H9 (cell line): ENCODE measurements at regions not wholly inside any gene's neighbourhood (a gene's known extent, or its start where the extent isn't known, plus 50 kb on each side); places are given as distances from the start of the nearest gene placed in this dataset.

Experiments used
- DNase-seq: peaks from one replicate; pipeline ENCODE4 v3.0.0-alpha.2; 2017
- H2AFZ ChIP-seq: one replicate; pipeline ENCODE4 v1.6.1; 2013; ENCODE audit warnings: mild to moderate bottlenecking, low read length, control low read depth, moderate library complexity
- H2AK5ac ChIP-seq: 2 replicates; pipeline ENCODE4 v1.6.1; 2013; ENCODE audit warnings: low read length, control low read depth, mixed read lengths; ENCODE audit not compliant: insufficient read length
- H2BK120ac ChIP-seq: one replicate; pipeline ENCODE4 v1.6.1; 2013; ENCODE audit warnings: low read depth, mild to moderate bottlenecking, low read length, control low read depth, inconsistent platforms; ENCODE audit not compliant: poor library complexity, severe bottlenecking
- H2BK12ac ChIP-seq: 2 replicates; pipeline ENCODE4 v1.6.1; 2013; ENCODE audit warnings: low read length, control low read depth, mixed read lengths, low read depth; ENCODE audit not compliant: insufficient read length
- H2BK15ac ChIP-seq: 2 replicates; pipeline ENCODE4 v1.6.1; 2013; ENCODE audit warnings: low read depth, low read length, control low read depth
- H2BK20ac ChIP-seq: one replicate; pipeline ENCODE4 v1.6.1; 2013; ENCODE audit warnings: low read depth, mild to moderate bottlenecking, low read length, control low read depth, inconsistent platforms; ENCODE audit not compliant: poor library complexity, severe bottlenecking
- H2BK5ac ChIP-seq: 2 replicates; pipeline ENCODE4 v1.6.1; 2013; ENCODE audit warnings: low read length, control low read depth, mixed read lengths; ENCODE audit not compliant: insufficient read length
- H3K14ac ChIP-seq: 2 replicates; pipeline ENCODE4 v1.6.1; 2013; ENCODE audit warnings: low read length, control low read depth; ENCODE audit not compliant: insufficient read depth
- H3K18ac ChIP-seq: 2 replicates; pipeline ENCODE4 v1.6.1; 2013; ENCODE audit warnings: low read depth, mild to moderate bottlenecking, mixed read lengths, low read length, control low read depth; ENCODE audit not compliant: insufficient read length
- H3K23ac ChIP-seq: 2 replicates; pipeline ENCODE4 v1.6.1; 2013; ENCODE audit warnings: low read length, control low read depth, mixed read lengths, low read depth; ENCODE audit not compliant: insufficient read length
- H3K23me2 ChIP-seq: 2 replicates; pipeline ENCODE4 v1.6.1; 2013; ENCODE audit warnings: low read depth, mild to moderate bottlenecking, mixed read lengths, low read length, control low read depth; ENCODE audit not compliant: insufficient read length, poor library complexity, severe bottlenecking
- H3K27ac ChIP-seq: 2 replicates; pipeline ENCODE4 v1.5.1; 2013; ENCODE audit warnings: low read length, control low read depth, mixed read lengths, low read depth; ENCODE audit not compliant: insufficient read length
- H3K27me3 ChIP-seq: 2 replicates; pipeline ENCODE4 v1.6.1; 2013; ENCODE audit warnings: low read length, control low read depth, inconsistent platforms; ENCODE audit not compliant: insufficient read depth
- H3K4ac ChIP-seq: 2 replicates; pipeline ENCODE4 v1.6.1; 2013; ENCODE audit warnings: low read depth, mild to moderate bottlenecking, control low read depth, inconsistent platforms, low read length, moderate library complexity
- H3K4me1 ChIP-seq: 2 replicates; pipeline ENCODE4 v1.6.1; 2013; ENCODE audit warnings: low read length, control low read depth, inconsistent platforms; ENCODE audit not compliant: insufficient read depth
- H3K4me2 ChIP-seq: 2 replicates; pipeline ENCODE4 v1.6.1; 2013; ENCODE audit warnings: low read length, control low read depth, mixed read lengths; ENCODE audit not compliant: insufficient read length, insufficient read depth
- H3K56ac ChIP-seq: 2 replicates; pipeline ENCODE4 v1.6.1; 2013; ENCODE audit warnings: low read depth, mild to moderate bottlenecking, mixed read lengths, low read length, control low read depth; ENCODE audit not compliant: insufficient read length
- H3K79me1 ChIP-seq: 2 replicates; pipeline ENCODE4 v1.6.1; 2013; ENCODE audit warnings: low read depth, mild to moderate bottlenecking, moderate library complexity, low read length, control low read depth, inconsistent platforms; ENCODE audit not compliant: insufficient read depth, poor library complexity, severe bottlenecking
- H3K79me2 ChIP-seq: 2 replicates; pipeline ENCODE4 v1.6.1; 2013; ENCODE audit warnings: low read length, control low read depth, inconsistent platforms; ENCODE audit not compliant: insufficient read depth
- H3K9ac ChIP-seq: 2 replicates; pipeline ENCODE4 v1.6.1; 2013; ENCODE audit warnings: low read length, control low read depth, mixed read lengths; ENCODE audit not compliant: insufficient read length; ENCODE audit errors: extremely low read depth
- H3K9me3 ChIP-seq: one replicate; pipeline ENCODE4 v1.6.1; 2013; ENCODE audit warnings: low read depth, low read length, inconsistent platforms; ENCODE audit not compliant: control insufficient read depth
- H3T11ph ChIP-seq: one replicate; pipeline ENCODE4 v1.6.1; 2013; ENCODE audit warnings: mild to moderate bottlenecking, low read length, control low read depth, inconsistent platforms
- H4K20me1 ChIP-seq: one replicate; pipeline ENCODE4 v1.6.1; 2013; ENCODE audit not compliant: control insufficient read depth, insufficient read length, insufficient read depth
- H4K5ac ChIP-seq: 2 replicates; pipeline ENCODE4 v1.6.1; 2013; ENCODE audit warnings: low read depth, mild to moderate bottlenecking, mixed read lengths, low read length, control low read depth; ENCODE audit not compliant: insufficient read length
- H4K8ac ChIP-seq: replicated peaks from 2 replicates; pipeline ENCODE4 v1.6.1; 2013; ENCODE audit warnings: low read length, control low read depth, mixed read lengths, low read depth; ENCODE audit not compliant: insufficient read length
- H4K91ac ChIP-seq: 2 replicates; pipeline ENCODE4 v1.6.1; 2013; ENCODE audit warnings: low read depth, mild to moderate bottlenecking, moderate library complexity, mixed read lengths, low read length, control low read depth; ENCODE audit not compliant: insufficient read length
- H3K27ac Mint-ChIP-seq, 3 experiments: 2 replicates in 2 of 3; 3 replicates in 1 of 3; pipeline ENCODE4 v1.8.0; 2020 to 2021; ENCODE audit warnings: mixed read lengths in 3 of 3, mild to moderate bottlenecking in 1 of 3, moderate library complexity in 1 of 3
- H3K27me3 Mint-ChIP-seq: 2 replicates; pipeline ENCODE4 v1.8.0; 2021; ENCODE audit warnings: low read depth, mild to moderate bottlenecking, moderate library complexity, mixed read lengths
- H3K36me3 Mint-ChIP-seq, 3 experiments: 2 replicates in 2 of 3; 3 replicates in 1 of 3; pipeline ENCODE4 v1.8.0; 2020 to 2021; ENCODE audit warnings: low read depth in 3 of 3, mixed read lengths in 3 of 3; ENCODE audit not compliant: insufficient read depth in 1 of 3
- H3K4me1 Mint-ChIP-seq, 2 experiments: 2 replicates each; pipeline ENCODE4 v1.8.0; 2020; ENCODE audit warnings: mixed read lengths in 2 of 2
- H3K4me3 Mint-ChIP-seq, 2 experiments: 2 replicates in 1 of 2; 3 replicates in 1 of 2; pipeline ENCODE4 v1.8.0; 2020 to 2021; ENCODE audit warnings: mild to moderate bottlenecking in 2 of 2, mixed read lengths in 2 of 2, moderate library complexity in 1 of 2
- H3K9me3 Mint-ChIP-seq, 2 experiments: 2 replicates in 1 of 2; 3 replicates in 1 of 2; pipeline ENCODE4 v1.8.0; 2020; ENCODE audit warnings: mild to moderate bottlenecking in 2 of 2, mixed read lengths in 2 of 2, moderate library complexity in 1 of 2
- TF ChIP-seq, protein P1 (sequence below): fragments of 200-600 bp; sonication (generic); conservative IDR thresholded peaks from 3 replicates; pipeline ENCODE4 v1.8.0; 2021; ENCODE audit warnings: antibody characterized with exemption, mild to moderate bottlenecking

DNA sequence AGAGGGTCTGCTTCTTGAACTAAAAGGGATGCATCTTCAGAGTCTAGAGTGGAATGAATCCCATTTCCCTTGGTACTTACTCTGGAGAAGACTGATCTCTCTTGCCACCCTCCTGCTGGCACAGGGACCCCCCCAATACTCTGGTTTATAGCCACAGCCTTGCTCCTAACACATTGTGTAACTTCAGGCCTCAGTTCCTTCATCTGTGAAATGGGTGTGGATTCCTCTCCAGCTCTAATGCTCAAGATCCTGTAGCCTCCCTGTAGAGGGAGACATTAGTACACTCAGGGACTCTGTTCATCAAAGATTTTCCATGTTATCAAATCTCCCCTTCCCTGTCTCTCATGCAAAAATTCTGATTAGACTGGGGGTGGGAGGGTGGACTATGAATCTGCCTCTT lies 315.7 kb upstream of the MOCS1 start:
- Histone ChIP-seq H3K9ac (no peak overlapping the region), H2BK15ac (no peak overlapping the region), H3K18ac (no peak overlapping the region), H3K79me1 (no peaks in the 10 kb centered on the region), H3K4me1 (no peaks in the 10 kb centered on the region), H4K8ac (no peak overlapping the region), H2AFZ (no peak overlapping the region), H2BK12ac (no peak overlapping the region), H2BK120ac (no peak overlapping the region), H3K23me2 (no peaks in the 10 kb centered on the region), H3K4ac (no peak overlapping the region), H3T11ph (no peak overlapping the region), H4K5ac (no peak overlapping the region), H4K20me1 (no peaks in the 10 kb centered on the region), H3K23ac (no peak overlapping the region), H2BK5ac (no peak overlapping the region), H3K9me3 (no peaks in the 10 kb centered on the region), H3K4me2 (no peak overlapping the region), H2AK5ac (no peak overlapping the region), H3K56ac (no peak overlapping the region), H3K27ac (no peak overlapping the region), H2BK20ac (no peak overlapping the region), H3K14ac (no peak overlapping the region), H3K79me2 (no peaks in the 10 kb centered on the region), H4K91ac (no peak overlapping the region), H3K27me3 (no peaks in the 10 kb centered on the region)
- TF ChIP-seq, protein P1, sequence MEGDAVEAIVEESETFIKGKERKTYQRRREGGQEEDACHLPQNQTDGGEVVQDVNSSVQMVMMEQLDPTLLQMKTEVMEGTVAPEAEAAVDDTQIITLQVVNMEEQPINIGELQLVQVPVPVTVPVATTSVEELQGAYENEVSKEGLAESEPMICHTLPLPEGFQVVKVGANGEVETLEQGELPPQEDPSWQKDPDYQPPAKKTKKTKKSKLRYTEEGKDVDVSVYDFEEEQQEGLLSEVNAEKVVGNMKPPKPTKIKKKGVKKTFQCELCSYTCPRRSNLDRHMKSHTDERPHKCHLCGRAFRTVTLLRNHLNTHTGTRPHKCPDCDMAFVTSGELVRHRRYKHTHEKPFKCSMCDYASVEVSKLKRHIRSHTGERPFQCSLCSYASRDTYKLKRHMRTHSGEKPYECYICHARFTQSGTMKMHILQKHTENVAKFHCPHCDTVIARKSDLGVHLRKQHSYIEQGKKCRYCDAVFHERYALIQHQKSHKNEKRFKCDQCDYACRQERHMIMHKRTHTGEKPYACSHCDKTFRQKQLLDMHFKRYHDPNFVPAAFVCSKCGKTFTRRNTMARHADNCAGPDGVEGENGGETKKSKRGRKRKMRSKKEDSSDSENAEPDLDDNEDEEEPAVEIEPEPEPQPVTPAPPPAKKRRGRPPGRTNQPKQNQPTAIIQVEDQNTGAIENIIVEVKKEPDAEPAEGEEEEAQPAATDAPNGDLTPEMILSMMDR: no peak
- no peaks in the 10 kb centered on the region for H3K4me1 Mint-ChIP-seq
- H3K27ac Mint-ChIP-seq: no peak overlapping the region
- DNase-seq: no peak
- peaks cover 7% of the 10 kb centered on the region; the same call in 1 of the 2 replicates for H3K27me3 Mint-ChIP-seq
- H3K36me3 Mint-ChIP-seq: no peaks in the 10 kb centered on the region
- no peaks in the 10 kb centered on the region; a peak in 1 of 5 replicates for H3K9me3 Mint-ChIP-seq
- no peak overlapping the region for H3K4me3 Mint-ChIP-seq
